GM12801 (cell line): ENCODE measurements at regions not wholly inside any gene's neighbourhood (a gene's known extent, or its start where the extent isn't known, plus 50 kb on each side); places are given as distances from the start of the nearest gene placed in this dataset.

ENCODE experiments used
- TF ChIP-seq, protein P1 (sequence below): IDR thresholded peaks from one replicate; pipeline ENCODE4 v1.5.1; 2011; ENCODE audit warnings: control low read depth; ENCODE audit not compliant: insufficient read length; ENCODE audit errors: extremely low read depth

DNA sequence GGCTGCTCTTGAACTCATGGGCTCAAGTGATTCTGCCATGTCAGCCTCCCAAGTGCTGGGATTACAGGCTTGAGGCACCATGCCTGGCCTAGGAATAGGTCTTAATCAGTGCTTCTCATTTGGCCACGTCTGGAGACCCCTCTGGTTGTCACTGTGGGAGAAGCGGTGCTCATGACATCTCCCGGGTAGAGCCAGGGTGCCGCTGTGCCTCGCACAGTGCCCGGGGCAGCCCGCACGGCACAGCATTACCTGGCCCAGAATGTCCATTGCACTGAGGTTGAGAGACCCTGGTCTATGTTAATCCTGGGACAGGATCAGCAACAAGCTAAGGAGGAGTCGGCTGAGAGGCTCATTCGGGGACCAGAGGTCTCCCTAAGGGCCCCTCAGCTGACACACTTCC lies 160.8 kb downstream of the EFNB2 start:
- TF ChIP-seq, protein P1, sequence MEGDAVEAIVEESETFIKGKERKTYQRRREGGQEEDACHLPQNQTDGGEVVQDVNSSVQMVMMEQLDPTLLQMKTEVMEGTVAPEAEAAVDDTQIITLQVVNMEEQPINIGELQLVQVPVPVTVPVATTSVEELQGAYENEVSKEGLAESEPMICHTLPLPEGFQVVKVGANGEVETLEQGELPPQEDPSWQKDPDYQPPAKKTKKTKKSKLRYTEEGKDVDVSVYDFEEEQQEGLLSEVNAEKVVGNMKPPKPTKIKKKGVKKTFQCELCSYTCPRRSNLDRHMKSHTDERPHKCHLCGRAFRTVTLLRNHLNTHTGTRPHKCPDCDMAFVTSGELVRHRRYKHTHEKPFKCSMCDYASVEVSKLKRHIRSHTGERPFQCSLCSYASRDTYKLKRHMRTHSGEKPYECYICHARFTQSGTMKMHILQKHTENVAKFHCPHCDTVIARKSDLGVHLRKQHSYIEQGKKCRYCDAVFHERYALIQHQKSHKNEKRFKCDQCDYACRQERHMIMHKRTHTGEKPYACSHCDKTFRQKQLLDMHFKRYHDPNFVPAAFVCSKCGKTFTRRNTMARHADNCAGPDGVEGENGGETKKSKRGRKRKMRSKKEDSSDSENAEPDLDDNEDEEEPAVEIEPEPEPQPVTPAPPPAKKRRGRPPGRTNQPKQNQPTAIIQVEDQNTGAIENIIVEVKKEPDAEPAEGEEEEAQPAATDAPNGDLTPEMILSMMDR = no peak

DNA sequence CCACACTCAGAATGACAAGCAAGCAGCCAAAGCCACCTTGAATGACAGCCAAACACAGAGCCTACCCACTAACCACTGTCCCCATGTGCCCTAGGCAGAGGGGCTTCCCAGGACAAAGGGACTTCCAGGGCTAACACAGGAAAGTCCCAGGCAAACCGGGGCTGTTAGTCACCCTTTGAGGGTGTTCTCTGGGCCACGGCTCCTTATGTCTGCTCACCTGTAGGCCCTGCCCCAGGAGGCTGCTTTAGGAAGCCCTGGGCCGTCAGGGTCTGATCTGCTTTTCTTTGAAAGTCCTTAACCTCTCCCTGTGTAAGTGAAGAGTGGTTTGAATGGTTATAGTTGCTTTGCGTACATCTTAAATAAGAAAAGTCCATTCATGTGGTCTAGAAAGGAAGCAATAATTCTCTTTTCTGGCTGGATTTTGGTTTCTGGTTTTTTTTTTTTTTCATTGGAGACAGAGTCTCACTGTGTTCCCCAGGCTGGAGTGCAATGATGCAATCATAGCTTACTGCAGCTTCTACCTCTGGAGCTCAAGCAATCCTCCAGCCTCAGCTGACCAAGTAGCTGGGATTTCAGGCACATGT lies 161.4 kb downstream of the EFNB2 start:
- TF ChIP-seq, protein P1 = no peak

DNA sequence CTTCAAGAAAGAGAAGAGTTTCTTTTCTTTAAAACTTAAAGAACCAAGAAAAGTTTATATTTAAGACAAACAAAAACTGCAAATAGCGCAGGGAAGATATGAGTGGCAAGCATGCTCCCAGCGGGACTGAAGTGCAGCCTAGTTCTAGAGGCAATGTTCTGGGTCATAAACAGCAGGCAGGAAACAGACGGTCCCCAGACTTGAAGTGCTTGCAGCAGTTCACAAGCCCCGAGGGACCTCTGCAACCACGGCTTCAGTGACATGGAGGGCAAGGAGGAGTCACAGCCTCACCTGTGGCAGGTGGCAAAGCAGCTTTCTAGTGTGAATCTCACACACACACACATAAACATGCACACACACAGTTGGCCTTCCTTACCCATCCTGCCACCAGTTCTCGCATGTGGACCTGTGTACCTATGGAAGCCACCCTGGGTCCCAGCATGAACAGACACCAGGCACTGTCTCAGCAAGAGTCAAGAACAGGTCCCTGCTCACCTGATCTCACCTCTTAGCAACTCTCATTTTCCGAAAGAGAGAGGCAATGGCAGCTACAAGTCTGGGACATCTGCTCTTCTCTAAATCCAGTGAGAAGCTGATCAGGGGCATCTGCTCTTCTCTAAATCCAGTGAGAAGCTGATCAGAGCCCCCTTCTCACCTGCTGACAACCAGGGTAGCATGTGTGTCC lies 162.0 kb downstream of the EFNB2 start:
- TF ChIP-seq, protein P1 = no peak

DNA sequence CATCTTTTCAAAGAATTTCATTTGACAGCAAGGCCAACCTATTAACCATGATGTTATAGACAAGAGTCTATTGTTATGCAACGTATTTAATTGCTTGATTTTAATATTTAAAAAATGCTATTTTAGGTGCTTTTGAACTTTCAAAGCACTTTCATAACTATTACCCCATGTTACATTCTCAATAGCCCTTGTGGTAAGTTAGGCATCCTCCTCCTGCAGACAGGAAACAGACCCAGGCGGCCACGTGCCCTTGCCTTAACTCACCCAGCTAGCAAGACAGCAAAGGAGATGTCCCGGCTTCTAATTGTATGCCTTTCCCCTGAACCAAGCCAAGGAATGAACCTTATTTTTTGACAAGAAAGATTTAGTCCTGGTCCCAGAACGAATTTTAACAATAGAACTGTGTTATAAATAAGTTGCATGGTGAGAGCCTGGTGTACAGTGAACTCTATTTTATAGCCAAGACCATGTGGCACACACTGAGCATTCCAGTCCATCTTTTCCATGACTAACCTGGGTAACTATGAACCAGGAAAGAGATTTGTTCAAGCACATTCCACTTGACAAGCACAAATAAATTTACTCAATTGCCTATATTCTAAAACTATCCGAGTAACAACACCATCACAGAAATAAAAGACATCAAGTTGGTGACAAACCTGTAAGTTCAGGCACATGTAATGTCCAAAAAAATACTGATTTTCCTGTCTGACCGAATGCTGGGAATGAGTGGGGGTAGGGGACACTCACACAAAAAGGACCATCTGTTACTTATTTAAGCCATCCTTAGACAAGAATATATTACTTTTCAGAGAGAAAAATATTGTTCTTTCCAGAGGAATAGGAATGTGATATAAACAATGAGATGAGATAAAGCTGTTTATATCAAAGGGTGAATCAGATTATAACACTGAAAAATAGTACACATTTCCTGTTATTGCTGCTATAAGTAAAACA lies 163.0 kb downstream of the EFNB2 start:
- TF ChIP-seq, protein P1 = no peak

DNA sequence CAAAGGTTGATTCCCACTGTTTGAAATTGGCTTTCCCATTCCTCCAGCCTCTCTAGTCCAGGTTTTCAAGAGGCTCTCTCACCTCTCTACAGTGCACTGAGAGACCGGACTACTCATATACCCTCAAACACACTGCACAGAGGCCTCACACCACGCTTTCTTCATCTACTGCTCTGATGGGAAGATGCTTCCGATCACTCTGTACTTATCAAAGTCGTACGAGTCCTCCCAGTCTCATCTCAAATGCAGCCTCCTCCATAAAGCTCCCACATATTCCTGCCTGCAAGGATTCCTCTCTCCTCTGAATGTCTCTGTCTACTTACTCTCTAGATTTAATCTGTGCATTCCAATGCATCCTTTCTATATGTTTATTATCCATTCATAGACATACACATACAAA lies 164.4 kb downstream of the EFNB2 start:
- TF ChIP-seq, protein P1 = no peak

DNA sequence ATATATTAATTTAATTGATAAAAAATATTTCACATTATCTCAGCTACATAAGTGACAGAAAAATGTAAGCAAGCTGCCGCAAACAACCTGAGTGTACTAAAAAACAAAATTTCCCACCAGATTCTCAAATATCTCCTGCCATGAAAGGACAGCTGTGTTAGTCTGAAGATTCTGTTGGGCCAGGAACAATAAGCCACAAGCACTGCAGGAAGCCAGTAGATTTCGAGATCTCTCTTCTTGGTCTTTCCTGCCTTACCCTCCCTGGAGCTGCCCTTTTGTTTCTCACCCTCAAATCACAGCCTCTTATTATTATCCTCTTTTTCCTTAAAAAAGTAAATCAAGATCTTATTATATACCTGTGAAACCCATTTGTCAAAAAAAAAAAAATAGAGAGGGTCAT lies 165.6 kb downstream of the EFNB2 start:
- TF ChIP-seq, protein P1 = no peak

DNA sequence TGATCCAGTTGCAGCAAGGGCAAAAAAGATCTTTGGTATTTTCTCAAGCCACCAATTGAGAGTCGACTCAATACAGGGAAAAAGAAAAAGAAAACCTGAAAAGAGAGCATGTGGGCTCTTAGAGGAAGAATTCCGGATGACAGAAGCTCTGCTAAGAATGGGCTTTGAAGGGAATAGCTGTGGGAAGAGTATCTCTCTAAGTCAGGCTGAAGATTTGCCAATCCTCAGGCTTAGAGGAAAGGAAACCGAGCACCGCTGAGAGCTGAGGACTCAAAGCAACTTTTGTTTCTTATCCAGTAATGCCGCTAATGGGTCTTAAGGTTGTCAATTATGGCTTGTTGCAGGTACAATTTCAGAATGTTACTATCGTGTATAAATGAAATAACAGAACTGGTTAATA lies 166.4 kb downstream of the EFNB2 start:
- TF ChIP-seq, protein P1 = no peak
